ENCODE measurements at regions not wholly inside any gene's neighbourhood (a gene's known extent, or its start where the extent isn't known, plus 50 kb on each side); places are given as distances from the start of the nearest gene placed in this dataset.
"Not testable (repeated sequence)": the region's sequence is repeated elsewhere in the genome, so short reads cannot be mapped to it uniquely, and the experiment has no call there.

- H3K56ac ChIP-seq (replicated peaks; ENCODE audit: insufficient read length, low read depth, low read length); H4K91ac ChIP-seq (replicated peaks; ENCODE audit: insufficient read length, low read length); H2BK12ac ChIP-seq (ENCODE audit: low read depth, low read length); H3K27me3 ChIP-seq (replicated peaks in 1 of 4; ENCODE audit: control insufficient read depth in 3 of 4, extremely low read depth in 1 of 4, insufficient read depth in 3 of 4, low read length in 3 of 4); H2BK5ac ChIP-seq (ENCODE audit: low read depth, low read length); H3K4me1 ChIP-seq (replicated peaks in 1 of 4; ENCODE audit: control insufficient read depth in 3 of 4, insufficient read depth in 4 of 4, low read length in 3 of 4); H2BK15ac ChIP-seq (ENCODE audit: low read length); H4K20me1 ChIP-seq (replicated peaks in 1 of 2; ENCODE audit: control insufficient read depth in 1 of 2, insufficient read depth in 2 of 2, low read length in 2 of 2); H4K8ac ChIP-seq (ENCODE audit: extremely low read depth, insufficient read depth, low read length); H3K4ac ChIP-seq (replicated peaks; ENCODE audit: insufficient read length, low read depth, low read length); H4K5ac ChIP-seq (ENCODE audit: insufficient read length, low read depth, low read length); H2AFZ ChIP-seq (ENCODE audit: low read length); H3K36me3 ChIP-seq (ENCODE audit: control insufficient read depth in 2 of 4, insufficient read depth in 4 of 4, low read length in 3 of 4); H3K79me2 ChIP-seq (ENCODE audit: control insufficient read depth in 1 of 2, insufficient read depth in 2 of 2, low read length in 2 of 2); H2BK20ac ChIP-seq (ENCODE audit: low read length); H3K23ac ChIP-seq (ENCODE audit: insufficient read length); H3K79me1 ChIP-seq (ENCODE audit: low read depth, low read length); H2AK5ac ChIP-seq (ENCODE audit: low read depth, low read length); POLR2A ChIA-PET (ENCODE audit: partially characterized antibody); CTCF ChIA-PET (ENCODE audit: partially characterized antibody); H3K18ac ChIP-seq (ENCODE audit: extremely low read depth, low read length); H3K27ac ChIP-seq (ENCODE audit: low read depth, low read length); H3K9ac ChIP-seq (replicated peaks in 1 of 4; ENCODE audit: extremely low read depth in 1 of 4, low read depth in 3 of 4, low read length in 3 of 4); H3K14ac ChIP-seq (ENCODE audit: insufficient read length); H3K23me2 ChIP-seq (ENCODE audit: low read depth, low read length); H2BK120ac ChIP-seq (replicated peaks; ENCODE audit: low read depth, low read length); H3K9me3 ChIP-seq (ENCODE audit: insufficient read depth in 2 of 2, low read depth in 1 of 2, low read length in 1 of 2): not testable (repeated sequence)
- WGBS, 2 experiments (ENCODE audit: extremely low coverage in 1 of 2, insufficient coverage in 1 of 2, insufficient read length in 1 of 2, insufficient replicate concordance in 2 of 2, low coverage in 1 of 2, low lambda C conversion rate in 2 of 2, missing lambda C conversion rate in 1 of 2), result 14% methylated on average over 4 of the region's 4 CpGs; no CpG with 5 or more reads in 1 of the 2 experiments
- H3K4me2 ChIP-seq (ENCODE audit: insufficient read depth in 1 of 2, low read depth in 2 of 2, low read length in 2 of 2), result peak overlapping the region in 1 of 2 experiments; percentile 56; a peak in 2 of 4 replicates
- peak; percentile 88 for FAIRE-seq
- peak overlapping the region in 1 of 4 experiments; percentile 50; a peak in 2 of 8 replicates for H3K4me3 ChIP-seq (ENCODE audit: extremely low read depth in 1 of 4, insufficient read depth in 2 of 4, low read depth in 3 of 4, low read length in 4 of 4)
- peak in 1 of 2 experiments; percentile 3 for DNase-seq (ENCODE audit: low read depth in 1 of 2, low spot score in 2 of 2)
- 0 out of 4 replicates have a peak, but pooled peaks of 1 of the 2 experiments have one; percentile 27 for TF ChIP-seq HDAC2 (IDR thresholded peaks at IDR 0.05; ENCODE audit: borderline replicate concordance in 1 of 2, low read depth in 2 of 2, low read length in 2 of 2)
These were observed 101.8 kb downstream of the ATP6V0E2 start for GRCh38 chr7:149975608-149976007.
